ENCODE measurements at regions not wholly inside any gene's neighbourhood (a gene's known extent, or its start where the extent isn't known, plus 50 kb on each side); places are given as distances from the start of the nearest gene placed in this dataset.

GRCh38 chr9:28926306-28926705, 1353.0 kb upstream of the C9orf72 start:
- H3K4me1 ChIP-seq (ENCODE audit: insufficient read depth, low read length), result peaks cover 7% of the 10 kb centered on the region
- DNase-seq, result no peak
- H3K14ac ChIP-seq (ENCODE audit: insufficient read depth, low read length), result no peak overlapping the region
- no peak overlapping the region for H2BK120ac ChIP-seq (ENCODE audit: low read depth, low read length, poor library complexity, severe bottlenecking)
- no CpG with 5 or more reads among the region's 3 CpGs for WGBS (ENCODE audit: extremely low coverage, insufficient read length, low lambda C conversion rate)
- no peaks in the 10 kb centered on the region for H3K79me1 ChIP-seq (ENCODE audit: insufficient read depth, low read depth, low read length, poor library complexity, severe bottlenecking)
- no peak overlapping the region for H3K9ac ChIP-seq (ENCODE audit: extremely low read depth, insufficient read length, low read length)
- H4K5ac ChIP-seq (ENCODE audit: insufficient read length, low read depth, low read length), result no peak overlapping the region
- H4K8ac ChIP-seq (replicated peaks; ENCODE audit: insufficient read length, low read depth, low read length), result no peak overlapping the region
- no peaks in the 10 kb centered on the region for H3K23me2 ChIP-seq (ENCODE audit: insufficient read length, low read depth, low read length, poor library complexity, severe bottlenecking)
- TF ChIP-seq, protein P1, sequence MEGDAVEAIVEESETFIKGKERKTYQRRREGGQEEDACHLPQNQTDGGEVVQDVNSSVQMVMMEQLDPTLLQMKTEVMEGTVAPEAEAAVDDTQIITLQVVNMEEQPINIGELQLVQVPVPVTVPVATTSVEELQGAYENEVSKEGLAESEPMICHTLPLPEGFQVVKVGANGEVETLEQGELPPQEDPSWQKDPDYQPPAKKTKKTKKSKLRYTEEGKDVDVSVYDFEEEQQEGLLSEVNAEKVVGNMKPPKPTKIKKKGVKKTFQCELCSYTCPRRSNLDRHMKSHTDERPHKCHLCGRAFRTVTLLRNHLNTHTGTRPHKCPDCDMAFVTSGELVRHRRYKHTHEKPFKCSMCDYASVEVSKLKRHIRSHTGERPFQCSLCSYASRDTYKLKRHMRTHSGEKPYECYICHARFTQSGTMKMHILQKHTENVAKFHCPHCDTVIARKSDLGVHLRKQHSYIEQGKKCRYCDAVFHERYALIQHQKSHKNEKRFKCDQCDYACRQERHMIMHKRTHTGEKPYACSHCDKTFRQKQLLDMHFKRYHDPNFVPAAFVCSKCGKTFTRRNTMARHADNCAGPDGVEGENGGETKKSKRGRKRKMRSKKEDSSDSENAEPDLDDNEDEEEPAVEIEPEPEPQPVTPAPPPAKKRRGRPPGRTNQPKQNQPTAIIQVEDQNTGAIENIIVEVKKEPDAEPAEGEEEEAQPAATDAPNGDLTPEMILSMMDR (conservative IDR thresholded peaks at IDR 0.05), result no peak
- H3K56ac ChIP-seq (ENCODE audit: insufficient read length, low read depth, low read length), result no peak overlapping the region
- no peak overlapping the region for H3K23ac ChIP-seq (ENCODE audit: insufficient read length, low read depth, low read length)
- H2AFZ ChIP-seq (ENCODE audit: low read length), result no peak overlapping the region
- no peak overlapping the region for H3K4ac ChIP-seq (ENCODE audit: low read depth, low read length)
- H3K27me3 ChIP-seq (ENCODE audit: insufficient read depth, low read length), result no peaks in the 10 kb centered on the region
- no peak overlapping the region for H2BK12ac ChIP-seq (ENCODE audit: insufficient read length, low read depth, low read length)
- no peak overlapping the region for H2BK20ac ChIP-seq (ENCODE audit: low read depth, low read length, poor library complexity, severe bottlenecking)
- Mint-ChIP-seq H3K4me3 (no peak overlapping the region), H3K4me1 (peaks cover 31 to 38% of the 10 kb centered on the region in 2 experiments), H3K27ac (no peak overlapping the region), H3K36me3 (ENCODE audit: insufficient read depth in 1 of 3, low read depth in 3 of 3) (no peaks in the 10 kb centered on the region), H3K9me3 (no peaks in the 10 kb centered on the region), H3K27me3 (ENCODE audit: low read depth) (no peaks in the 10 kb centered on the region)
- no peak overlapping the region for H3K18ac ChIP-seq (ENCODE audit: insufficient read length, low read depth, low read length)
- H4K20me1 ChIP-seq (ENCODE audit: control insufficient read depth, insufficient read depth, insufficient read length), result no peaks in the 10 kb centered on the region
- no peak overlapping the region for H2AK5ac ChIP-seq (ENCODE audit: insufficient read length, low read length)
- no peak overlapping the region for H3K4me2 ChIP-seq (ENCODE audit: insufficient read depth, insufficient read length, low read length)
- H4K91ac ChIP-seq (ENCODE audit: insufficient read length, low read depth, low read length), result no peak overlapping the region
- no peaks in the 10 kb centered on the region for H3K9me3 ChIP-seq (ENCODE audit: control insufficient read depth, low read depth, low read length)
- H2BK5ac ChIP-seq (ENCODE audit: insufficient read length, low read length), result no peak overlapping the region
- H2BK15ac ChIP-seq (ENCODE audit: low read depth, low read length), result no peak overlapping the region
- H3K79me2 ChIP-seq (ENCODE audit: insufficient read depth, low read length), result no peaks in the 10 kb centered on the region
- no peak overlapping the region for H3T11ph ChIP-seq (ENCODE audit: low read length)
- no peak overlapping the region for H3K27ac ChIP-seq (ENCODE audit: insufficient read length, low read depth, low read length)

All from H9 (cell line).